ENCODE measurements at regions not wholly inside any gene's neighbourhood (a gene's known extent, or its start where the extent isn't known, plus 50 kb on each side); places are given as distances from the start of the nearest gene placed in this dataset.
"Not testable (repeated sequence)": the region's sequence is repeated elsewhere in the genome, so short reads cannot be mapped to it uniquely, and the experiment has no call there.

GRCh38 chr1:229148743-229149142, 122.2 kb upstream of the RAB4A start:
- no peak for DNase-seq (ENCODE audit: low read depth, low spot score)

- no peak for DNase-seq (ENCODE audit: low read depth, low spot score)
These were observed 121.5 kb upstream of the RAB4A start for GRCh38 chr1:229149435-229149834.

- no peak for DNase-seq (ENCODE audit: low read depth, low spot score)
These were observed 120.4 kb upstream of the RAB4A start for GRCh38 chr1:229150518-229150917.

GRCh38 chr1:229151412-229151811, 119.5 kb upstream of the RAB4A start:
- DNase-seq (ENCODE audit: low read depth, low spot score), result not testable (repeated sequence)

GRCh38 chr1:229152311-229152710, 118.6 kb upstream of the RAB4A start:
- DNase-seq (ENCODE audit: low read depth, low spot score), result no peak

GRCh38 chr1:229153955-229154548, 116.9 kb upstream of the RAB4A start:
- DNase-seq (ENCODE audit: low read depth, low spot score), result no peak

- DNase-seq (ENCODE audit: low read depth, low spot score), result no peak
These were observed 116.1 kb upstream of the RAB4A start for GRCh38 chr1:229154811-229155210.

GRCh38 chr1:229155472-229155871, 115.4 kb upstream of the RAB4A start:
- no peak for DNase-seq (ENCODE audit: low read depth, low spot score)

- no peak for DNase-seq (ENCODE audit: low read depth, low spot score)
These were observed 114.0 kb upstream of the RAB4A start for GRCh38 chr1:229156872-229157271.

GRCh38 chr1:229157480-229157879, 113.4 kb upstream of the RAB4A start:
- no peak for DNase-seq (ENCODE audit: low read depth, low spot score)

GRCh38 chr1:229158341-229158921, 112.5 kb upstream of the RAB4A start:
- DNase-seq (ENCODE audit: low read depth, low spot score), result no peak

- no peak for DNase-seq (ENCODE audit: low read depth, low spot score)
These were observed 112.0 kb upstream of the RAB4A start for GRCh38 chr1:229158927-229159326.

- DNase-seq (ENCODE audit: low read depth, low spot score), result no peak
These were observed 111.0 kb upstream of the RAB4A start for GRCh38 chr1:229159668-229160544.

GRCh38 chr1:229161740-229162139, 109.2 kb upstream of the RAB4A start:
- no peak for DNase-seq (ENCODE audit: low read depth, low spot score)

GRCh38 chr1:229162825-229163515, 107.9 kb upstream of the RAB4A start:
- no peak for DNase-seq (ENCODE audit: low read depth, low spot score)

GRCh38 chr1:229164348-229164747, 106.6 kb upstream of the RAB4A start:
- no peak for DNase-seq (ENCODE audit: low read depth, low spot score)

- DNase-seq (ENCODE audit: low read depth, low spot score), result no peak
These were observed 105.8 kb upstream of the RAB4A start for GRCh38 chr1:229164836-229165735.

- no peak for DNase-seq (ENCODE audit: low read depth, low spot score)
These were observed 103.6 kb upstream of the RAB4A start for GRCh38 chr1:229167318-229167717.

GRCh38 chr1:229169399-229169798, 101.5 kb upstream of the RAB4A start:
- DNase-seq (ENCODE audit: low read depth, low spot score), result no peak

GRCh38 chr1:229170274-229170673, 100.6 kb upstream of the RAB4A start:
- no peak for DNase-seq (ENCODE audit: low read depth, low spot score)
